K562 (cell line): ENCODE measurements at regions not wholly inside any gene's neighbourhood (a gene's known extent, or its start where the extent isn't known, plus 50 kb on each side); places are given as distances from the start of the nearest gene placed in this dataset.

Source experiments
- ZFP1 ChIP-seq: fragments of 450-650 bp; formaldehyde crosslinking; IDR thresholded peaks from 2 replicates; pipeline ENCODE4 v1.4.0; 2020; ENCODE audit warnings: mild to moderate bottlenecking, mixed read lengths
- TF ChIP-seq, protein P1 (sequence below): fragments of 250-450 bp; sonication (Bioruptor Pico); IDR thresholded peaks from 2 replicates; pipeline ENCODE4 v1.4.0; 2020; ENCODE audit warnings: mild to moderate bottlenecking
- TF ChIP-seq, protein P2 (sequence below): fragments of 450-650 bp; IDR thresholded peaks from 2 replicates; pipeline ENCODE4 v1.6.1; 2018; ENCODE audit not compliant: partially characterized antibody
- TF ChIP-seq, protein P3 (sequence below), 2 experiments: fragments of 200-800 bp in 1 of 2; sonication (Bioruptor generic) in 1 of 2; sonication (generic) in 1 of 2; formaldehyde crosslinking in 1 of 2; IDR thresholded peaks in 1 of 2; conservative IDR thresholded peaks in 1 of 2; 2 replicates each; pipeline versions ENCODE4 v1.5.0 to v1.6.1; 2016 to 2020; ENCODE audit warnings: missing compliant biosample characterization in 1 of 2, missing genetic modification characterization in 1 of 2, missing genetic modification reagents in 1 of 2

DNA sequence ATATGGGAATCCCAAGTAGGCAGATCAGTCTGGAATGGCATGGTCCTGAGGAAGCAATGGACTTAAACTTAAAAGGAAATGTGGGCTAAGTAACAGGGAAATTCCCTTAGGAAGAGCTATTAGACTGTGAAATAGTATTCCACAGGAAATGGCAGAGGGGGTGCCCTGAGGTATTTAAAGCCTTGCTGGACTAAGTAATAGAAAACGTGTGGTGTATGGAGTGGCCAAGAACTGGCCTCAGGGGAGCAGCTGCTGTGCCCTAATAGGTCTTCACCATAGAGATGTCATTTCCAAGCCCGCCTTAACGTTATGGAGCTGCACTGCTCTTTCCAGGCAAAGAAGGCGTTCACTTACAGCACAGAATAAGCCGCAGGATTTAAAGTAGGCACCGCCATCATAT lies 365.2 kb upstream of the ZMIZ1 start (continued):
- TF ChIP-seq, protein P1, sequence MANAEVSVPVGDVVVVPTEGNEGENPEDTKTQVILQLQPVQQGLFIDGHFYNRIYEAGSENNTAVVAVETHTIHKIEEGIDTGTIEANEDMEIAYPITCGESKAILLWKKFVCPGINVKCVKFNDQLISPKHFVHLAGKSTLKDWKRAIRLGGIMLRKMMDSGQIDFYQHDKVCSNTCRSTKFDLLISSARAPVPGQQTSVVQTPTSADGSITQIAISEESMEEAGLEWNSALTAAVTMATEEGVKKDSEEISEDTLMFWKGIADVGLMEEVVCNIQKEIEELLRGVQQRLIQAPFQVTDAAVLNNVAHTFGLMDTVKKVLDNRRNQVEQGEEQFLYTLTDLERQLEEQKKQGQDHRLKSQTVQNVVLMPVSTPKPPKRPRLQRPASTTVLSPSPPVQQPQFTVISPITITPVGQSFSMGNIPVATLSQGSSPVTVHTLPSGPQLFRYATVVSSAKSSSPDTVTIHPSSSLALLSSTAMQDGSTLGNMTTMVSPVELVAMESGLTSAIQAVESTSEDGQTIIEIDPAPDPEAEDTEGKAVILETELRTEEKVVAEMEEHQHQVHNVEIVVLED (CRISPR knock-in tag), result no peak
- TF ChIP-seq, protein P2, sequence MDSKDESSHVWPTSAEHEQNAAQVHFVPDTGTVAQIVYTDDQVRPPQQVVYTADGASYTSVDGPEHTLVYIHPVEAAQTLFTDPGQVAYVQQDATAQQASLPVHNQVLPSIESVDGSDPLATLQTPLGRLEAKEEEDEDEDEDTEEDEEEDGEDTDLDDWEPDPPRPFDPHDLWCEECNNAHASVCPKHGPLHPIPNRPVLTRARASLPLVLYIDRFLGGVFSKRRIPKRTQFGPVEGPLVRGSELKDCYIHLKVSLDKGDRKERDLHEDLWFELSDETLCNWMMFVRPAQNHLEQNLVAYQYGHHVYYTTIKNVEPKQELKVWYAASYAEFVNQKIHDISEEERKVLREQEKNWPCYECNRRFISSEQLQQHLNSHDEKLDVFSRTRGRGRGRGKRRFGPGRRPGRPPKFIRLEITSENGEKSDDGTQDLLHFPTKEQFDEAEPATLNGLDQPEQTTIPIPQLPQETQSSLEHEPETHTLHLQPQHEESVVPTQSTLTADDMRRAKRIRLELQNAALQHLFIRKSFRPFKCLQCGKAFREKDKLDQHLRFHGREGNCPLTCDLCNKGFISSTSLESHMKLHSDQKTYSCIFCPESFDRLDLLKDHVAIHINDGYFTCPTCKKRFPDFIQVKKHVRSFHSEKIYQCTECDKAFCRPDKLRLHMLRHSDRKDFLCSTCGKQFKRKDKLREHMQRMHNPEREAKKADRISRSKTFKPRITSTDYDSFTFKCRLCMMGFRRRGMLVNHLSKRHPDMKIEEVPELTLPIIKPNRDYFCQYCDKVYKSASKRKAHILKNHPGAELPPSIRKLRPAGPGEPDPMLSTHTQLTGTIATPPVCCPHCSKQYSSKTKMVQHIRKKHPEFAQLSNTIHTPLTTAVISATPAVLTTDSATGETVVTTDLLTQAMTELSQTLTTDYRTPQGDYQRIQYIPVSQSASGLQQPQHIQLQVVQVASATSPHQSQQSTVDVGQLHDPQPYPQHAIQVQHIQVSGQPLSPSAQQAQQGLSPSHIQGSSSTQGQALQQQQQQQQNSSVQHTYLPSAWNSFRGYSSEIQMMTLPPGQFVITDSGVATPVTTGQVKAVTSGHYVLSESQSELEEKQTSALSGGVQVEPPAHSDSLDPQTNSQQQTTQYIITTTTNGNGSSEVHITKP, result no peak
- TF ChIP-seq, protein P3, sequence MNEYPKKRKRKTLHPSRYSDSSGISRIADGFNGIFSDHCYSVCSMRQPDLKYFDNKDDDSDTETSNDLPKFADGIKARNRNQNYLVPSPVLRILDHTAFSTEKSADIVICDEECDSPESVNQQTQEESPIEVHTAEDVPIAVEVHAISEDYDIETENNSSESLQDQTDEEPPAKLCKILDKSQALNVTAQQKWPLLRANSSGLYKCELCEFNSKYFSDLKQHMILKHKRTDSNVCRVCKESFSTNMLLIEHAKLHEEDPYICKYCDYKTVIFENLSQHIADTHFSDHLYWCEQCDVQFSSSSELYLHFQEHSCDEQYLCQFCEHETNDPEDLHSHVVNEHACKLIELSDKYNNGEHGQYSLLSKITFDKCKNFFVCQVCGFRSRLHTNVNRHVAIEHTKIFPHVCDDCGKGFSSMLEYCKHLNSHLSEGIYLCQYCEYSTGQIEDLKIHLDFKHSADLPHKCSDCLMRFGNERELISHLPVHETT (CRISPR knock-in tag; conservative IDR thresholded peaks at IDR 0.05 in 1 of 2, IDR thresholded peaks at IDR 0.05 in 1 of 2), result no peak
- TF ChIP-seq ZFP1 (CRISPR knock-in tag), result no peak
